Esophagus muscularis mucosa (tissue), 4 donors: ENCODE measurements at regions not wholly inside any gene's neighbourhood (a gene's known extent, or its start where the extent isn't known, plus 50 kb on each side); places are given as distances from the start of the nearest gene placed in this dataset.

Experiments
- DNase-seq: peaks from one replicate; pipeline ENCODE4 v3.0.0-alpha.2; 2017; ENCODE audit errors: extremely low spot score
- H3K27ac ChIP-seq, 4 donors: fragments of 200-600 bp; sonication (generic); replicated peaks in 1 of 4; 1 replicate in 3 of 4; 2 replicates in 1 of 4; pipeline ENCODE4 v1.5.1; 2016 to 2019; ENCODE audit warnings: mild to moderate bottlenecking in 1 of 4
- H3K27me3 ChIP-seq, 4 donors: fragments of 200-600 bp; sonication (generic); one replicate each; pipeline versions ENCODE4 v1.5.1 to v1.6.0; 2016 to 2019
- H3K36me3 ChIP-seq, 4 donors: fragments of 200-600 bp; sonication (generic); one replicate each; pipeline ENCODE4 v1.5.1; 2016 to 2019
- H3K4me1 ChIP-seq, 4 donors: fragments of 200-600 bp; sonication (generic); one replicate each; pipeline ENCODE4 v1.5.1; 2016 to 2019
- H3K4me3 ChIP-seq, 4 donors: fragments of 200-600 bp; sonication (generic); 1 replicate in 2 of 4; 2 replicates in 2 of 4; pipeline ENCODE4 v1.5.1; 2016 to 2019; ENCODE audit warnings: mild to moderate bottlenecking in 4 of 4, moderate library complexity in 1 of 4
- H3K9me3 ChIP-seq, 4 donors: fragments of 200-600 bp; sonication (generic); 1 replicate in 3 of 4; 2 replicates in 1 of 4; pipeline ENCODE4 v1.5.1; 2016 to 2019
- EP300 ChIP-seq: sonication (generic); formaldehyde crosslinking; IDR thresholded peaks from one replicate; pipeline ENCODE4 v1.6.1; 2017; ENCODE audit warnings: antibody characterized with exemption
- POLR2A ChIP-seq: fragments of 450-650 bp; IDR thresholded peaks from one replicate; pipeline ENCODE4 v1.6.1; 2017; ENCODE audit warnings: antibody characterized with exemption, moderate library complexity, mild to moderate bottlenecking, low read depth
- POLR2AphosphoS5 ChIP-seq, 2 donors: sonication (generic); formaldehyde crosslinking; IDR thresholded peaks; one replicate each; pipeline ENCODE4 v1.6.1; 2017; ENCODE audit warnings: antibody characterized with exemption in 2 of 2
- WGBS: methylation state at CpG from one replicate; pipeline ENCODE4 v1.1.5; 2018; 5-methylcytosine and 5-hydroxymethylcytosine counted together
- intact Hi-C: fragments of 100-400 bp; cut with DNase I; formaldehyde crosslinking; loops from one replicate; pipeline ENCODE4 v1.15.1; 2023
- TF ChIP-seq, protein P1 (sequence below), 3 experiments: fragments of 200-600 bp in 2 of 3; fragments of 450-650 bp in 1 of 3; sonication (generic) in 2 of 3; IDR thresholded peaks; one replicate each; pipeline ENCODE4 v1.5.1; 2017 to 2019; ENCODE audit warnings: antibody characterized with exemption in 3 of 3, mild to moderate bottlenecking in 2 of 3, moderate library complexity in 1 of 3

DNA sequence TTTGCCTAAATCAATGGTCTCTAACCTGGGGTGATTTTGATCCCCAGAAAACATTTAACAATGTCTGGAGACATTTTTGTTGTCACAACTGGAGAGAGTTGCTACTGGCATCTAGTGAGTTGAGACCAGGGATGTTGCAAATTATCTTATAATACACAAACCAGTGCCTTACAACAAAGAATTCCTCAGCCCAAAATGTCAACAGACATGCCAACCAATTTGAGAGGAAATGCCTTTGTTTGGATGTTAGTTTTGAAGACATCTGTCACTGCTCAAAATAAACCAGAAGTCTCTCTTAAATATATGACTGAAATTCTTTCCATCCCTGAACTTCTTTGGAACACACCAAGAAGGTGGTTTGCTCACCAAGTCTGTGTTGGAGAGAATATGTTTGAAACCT, 336.9 kb upstream of the ATP2B1 start:
- no peak overlapping the region for H3K4me3 ChIP-seq
- intact Hi-C loops, result no loop called here
- H3K36me3 ChIP-seq, result no peaks in the 10 kb centered on the region
- no peaks in the 10 kb centered on the region for H3K4me1 ChIP-seq
- TF ChIP-seq, protein P1, sequence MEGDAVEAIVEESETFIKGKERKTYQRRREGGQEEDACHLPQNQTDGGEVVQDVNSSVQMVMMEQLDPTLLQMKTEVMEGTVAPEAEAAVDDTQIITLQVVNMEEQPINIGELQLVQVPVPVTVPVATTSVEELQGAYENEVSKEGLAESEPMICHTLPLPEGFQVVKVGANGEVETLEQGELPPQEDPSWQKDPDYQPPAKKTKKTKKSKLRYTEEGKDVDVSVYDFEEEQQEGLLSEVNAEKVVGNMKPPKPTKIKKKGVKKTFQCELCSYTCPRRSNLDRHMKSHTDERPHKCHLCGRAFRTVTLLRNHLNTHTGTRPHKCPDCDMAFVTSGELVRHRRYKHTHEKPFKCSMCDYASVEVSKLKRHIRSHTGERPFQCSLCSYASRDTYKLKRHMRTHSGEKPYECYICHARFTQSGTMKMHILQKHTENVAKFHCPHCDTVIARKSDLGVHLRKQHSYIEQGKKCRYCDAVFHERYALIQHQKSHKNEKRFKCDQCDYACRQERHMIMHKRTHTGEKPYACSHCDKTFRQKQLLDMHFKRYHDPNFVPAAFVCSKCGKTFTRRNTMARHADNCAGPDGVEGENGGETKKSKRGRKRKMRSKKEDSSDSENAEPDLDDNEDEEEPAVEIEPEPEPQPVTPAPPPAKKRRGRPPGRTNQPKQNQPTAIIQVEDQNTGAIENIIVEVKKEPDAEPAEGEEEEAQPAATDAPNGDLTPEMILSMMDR (IDR thresholded peaks at IDR 0.05), result no peak
- TF ChIP-seq POLR2A (no peak), EP300 (no peak), POLR2AphosphoS5 (IDR thresholded peaks at IDR 0.05) (no peak)
- H3K27me3 ChIP-seq, result no peaks in the 10 kb centered on the region
- H3K27ac ChIP-seq, result no peak overlapping the region
- H3K9me3 ChIP-seq, result no peaks in the 10 kb centered on the region
- no peak for DNase-seq

DNA sequence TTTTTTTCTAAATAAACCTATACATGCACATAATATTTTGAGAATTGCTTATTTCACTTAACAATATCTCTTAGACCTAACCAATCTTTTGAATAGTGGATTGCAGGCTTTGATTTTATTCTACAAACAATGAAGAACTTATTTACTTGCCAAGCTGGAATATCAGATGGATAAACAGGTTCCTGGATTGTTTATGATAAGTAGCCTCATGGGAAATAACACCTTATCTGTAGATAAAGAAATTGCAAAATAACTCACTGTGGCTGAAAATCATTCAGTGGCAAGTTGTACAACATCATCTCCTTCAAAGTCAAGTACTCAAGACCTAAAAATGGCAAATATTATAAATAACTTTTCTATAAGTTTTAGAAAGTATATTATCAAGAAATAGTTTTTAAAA, 335.4 kb upstream of the ATP2B1 start:
- Histone ChIP-seq H3K9me3 (no peaks in the 10 kb centered on the region), H3K36me3 (no peaks in the 10 kb centered on the region), H3K4me3 (no peak overlapping the region), H3K27ac (no peak overlapping the region), H3K27me3 (no peaks in the 10 kb centered on the region), H3K4me1 (no peaks in the 10 kb centered on the region)
- intact Hi-C loops, result no loop called here
- no peak for DNase-seq
- TF ChIP-seq EP300, result no peak
- TF ChIP-seq, protein P1 (IDR thresholded peaks at IDR 0.05), result no peak
- no peak for TF ChIP-seq POLR2A
- no peak for TF ChIP-seq POLR2AphosphoS5 (IDR thresholded peaks at IDR 0.05)

DNA sequence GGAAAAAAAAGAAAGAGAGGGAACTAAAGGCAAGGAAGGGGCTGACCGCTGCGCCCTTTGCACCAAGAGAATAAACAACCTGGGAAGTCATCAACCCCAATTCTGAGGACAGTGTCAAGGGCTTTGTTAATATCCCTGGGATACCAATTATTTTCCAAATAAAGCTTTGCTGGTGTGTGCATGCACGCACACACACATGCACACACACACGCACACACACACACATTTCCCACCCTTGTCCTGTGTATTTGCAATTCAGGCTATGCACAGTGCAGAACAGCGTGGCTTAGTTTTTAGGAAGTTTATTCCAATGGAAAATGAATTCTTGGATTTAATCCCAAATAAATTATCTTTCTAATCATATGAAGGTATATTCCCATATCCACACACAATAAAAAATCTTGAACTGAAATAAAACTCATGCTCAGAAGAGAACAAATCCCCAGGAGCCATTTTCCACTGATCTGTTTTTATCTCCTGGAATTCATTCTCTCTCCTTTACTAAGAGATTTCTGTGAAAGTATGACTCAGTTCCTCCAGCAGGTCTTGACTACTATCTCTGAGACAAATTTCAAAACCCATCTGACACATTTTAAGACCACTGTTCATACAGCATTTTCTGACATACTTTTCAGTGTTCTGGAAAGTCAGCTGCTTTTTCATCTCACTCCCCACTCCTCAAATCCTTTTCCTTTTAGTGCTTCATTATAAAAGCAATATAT, 334.4 kb upstream of the ATP2B1 start:
- whole genome bisulfite sequencing, result 96% methylated on average over 5 of the region's 5 CpGs
- DNase-seq, result no peak

DNA sequence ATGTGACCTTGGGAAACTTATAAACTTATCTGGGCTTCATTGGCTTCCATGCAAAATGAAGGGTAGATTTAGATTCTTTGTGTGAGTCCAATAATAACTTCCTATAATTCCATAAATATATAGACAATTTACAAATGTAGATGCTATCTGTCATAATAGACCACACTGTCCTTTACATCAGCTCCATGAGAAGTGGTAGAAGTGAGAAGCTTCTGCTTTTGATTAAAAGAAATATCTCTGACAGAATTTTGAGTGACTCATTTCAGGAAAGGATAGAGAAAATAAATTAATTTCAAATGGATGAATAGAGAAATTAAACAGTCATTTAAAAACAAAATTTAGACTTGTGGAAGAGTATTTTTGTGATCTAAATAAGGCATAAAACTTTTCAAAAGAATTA, 329.7 kb upstream of the ATP2B1 start:
- H3K4me3 ChIP-seq, result no peak overlapping the region
- H3K36me3 ChIP-seq, result no peaks in the 10 kb centered on the region
- H3K27me3 ChIP-seq, result no peaks in the 10 kb centered on the region
- intact Hi-C loops, result no loop called here
- peaks cover 0 to 8% (median 2%) of the 10 kb centered on the region in 4 donors for H3K9me3 ChIP-seq
- no peaks in the 10 kb centered on the region for H3K4me1 ChIP-seq
- no peak overlapping the region for H3K27ac ChIP-seq
- DNase-seq, result no peak
- TF ChIP-seq, protein P1 (IDR thresholded peaks at IDR 0.05), result no peak
- TF ChIP-seq EP300 (no peak), POLR2A (no peak), POLR2AphosphoS5 (IDR thresholded peaks at IDR 0.05) (no peak)

More for the DNA sequence above, 334.4 kb upstream of the ATP2B1 start:
- no peaks in the 10 kb centered on the region for H3K27me3 ChIP-seq
- no peak overlapping the region for H3K4me3 ChIP-seq
- intact Hi-C loops, result no loop called here
- no peak for TF ChIP-seq EP300
- TF ChIP-seq POLR2A, result no peak
- TF ChIP-seq, protein P1 (IDR thresholded peaks at IDR 0.05), result no peak
- TF ChIP-seq POLR2AphosphoS5 (IDR thresholded peaks at IDR 0.05), result no peak
- no peaks in the 10 kb centered on the region for H3K36me3 ChIP-seq
- H3K9me3 ChIP-seq, result no peaks in the 10 kb centered on the region
- no peak overlapping the region for H3K27ac ChIP-seq
- no peaks in the 10 kb centered on the region for H3K4me1 ChIP-seq

DNA sequence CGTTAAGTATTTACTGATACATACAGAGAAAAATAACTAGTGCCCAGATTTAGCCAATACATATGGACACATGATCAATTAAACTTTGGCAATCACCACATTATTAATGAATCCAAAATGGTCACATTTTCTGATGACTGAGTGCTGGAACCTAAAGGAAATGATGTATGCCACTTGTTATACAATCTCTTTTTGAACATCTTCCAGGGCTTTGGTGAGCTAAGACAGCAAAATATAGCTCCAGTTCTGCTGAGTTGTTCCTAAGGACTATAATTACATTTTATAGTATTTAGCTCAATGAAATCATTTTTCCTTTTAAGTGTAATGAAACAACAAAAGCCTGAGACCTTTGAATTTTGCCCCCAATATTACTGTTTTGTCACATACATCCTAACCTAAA, 329.1 kb upstream of the ATP2B1 start:
- no peaks in the 10 kb centered on the region for H3K27me3 ChIP-seq
- H3K27ac ChIP-seq, result no peak overlapping the region
- DNase-seq, result no peak
- WGBS, result 57% methylated on average over 1 of the region's 1 CpG
- no peaks in the 10 kb centered on the region for H3K36me3 ChIP-seq
- TF ChIP-seq EP300 (no peak), POLR2AphosphoS5 (IDR thresholded peaks at IDR 0.05) (no peak), POLR2A (no peak)
- TF ChIP-seq, protein P1 (IDR thresholded peaks at IDR 0.05), result no peak
- H3K4me1 ChIP-seq, result no peaks in the 10 kb centered on the region
- peaks cover 0 to 8% (median 2%) of the 10 kb centered on the region in 4 donors for H3K9me3 ChIP-seq
- no peak overlapping the region for H3K4me3 ChIP-seq
- intact Hi-C loops, result no loop called here
